ENCODE measurements at regions not wholly inside any gene's neighbourhood (a gene's known extent, or its start where the extent isn't known, plus 50 kb on each side); places are given as distances from the start of the nearest gene placed in this dataset.

- no peak for DNase-seq (ENCODE audit: low read depth)
Measured at GRCh38 chr5:5951953-5952352, 426.4 kb downstream of the MED10 start.

GRCh38 chr5:5950658-5951057 lies 427.7 kb downstream of the MED10 start:
- DNase-seq (ENCODE audit: low read depth), result no peak

- DNase-seq (ENCODE audit: low read depth), result no peak
Measured at GRCh38 chr5:5941486-5941885, 436.9 kb downstream of the MED10 start.

GRCh38 chr5:5939759-5940370 lies 438.5 kb downstream of the MED10 start:
- no peak for DNase-seq (ENCODE audit: low read depth)

GRCh38 chr5:5933651-5934050 lies 444.7 kb downstream of the MED10 start:
- no peak for DNase-seq (ENCODE audit: low read depth)

GRCh38 chr5:5932824-5933223 lies 445.5 kb downstream of the MED10 start:
- no peak for DNase-seq (ENCODE audit: low read depth)

GRCh38 chr5:5930561-5930960 lies 447.8 kb downstream of the MED10 start:
- DNase-seq (ENCODE audit: low read depth), result no peak

GRCh38 chr5:5929291-5930020 lies 448.9 kb downstream of the MED10 start:
- DNase-seq (ENCODE audit: low read depth), result no peak

GRCh38 chr5:5925191-5925590 lies 453.2 kb downstream of the MED10 start:
- no peak for DNase-seq (ENCODE audit: low read depth)

- no peak for DNase-seq (ENCODE audit: low read depth)
Measured at GRCh38 chr5:5919411-5919810, 458.9 kb downstream of the MED10 start.

GRCh38 chr5:5906778-5907177 lies 471.6 kb downstream of the MED10 start:
- DNase-seq (ENCODE audit: low read depth), result no peak

- no peak for DNase-seq (ENCODE audit: low read depth)
Measured at GRCh38 chr5:5905186-5905585, 473.2 kb downstream of the MED10 start.

- DNase-seq (ENCODE audit: low read depth), result no peak
Measured at GRCh38 chr5:5904113-5904512, 474.2 kb downstream of the MED10 start.

- no peak for DNase-seq (ENCODE audit: low read depth)
Measured at GRCh38 chr5:5902678-5903646, 475.4 kb downstream of the MED10 start.

- no peak for DNase-seq (ENCODE audit: low read depth)
Measured at GRCh38 chr5:5900350-5900749, 477.9 kb downstream of the ICE1 start.

- DNase-seq (ENCODE audit: low read depth), result no peak
Measured at GRCh38 chr5:5899716-5900115, 477.2 kb downstream of the ICE1 start.

GRCh38 chr5:5888284-5888683 lies 465.8 kb downstream of the ICE1 start:
- DNase-seq (ENCODE audit: low read depth), result no peak

- no peak for DNase-seq (ENCODE audit: low read depth)
Measured at GRCh38 chr5:5887833-5888232, 465.4 kb downstream of the ICE1 start.

GRCh38 chr5:5886812-5887486 lies 464.5 kb downstream of the ICE1 start:
- no peak for DNase-seq (ENCODE audit: low read depth)

- no peak for DNase-seq (ENCODE audit: low read depth)
Measured at GRCh38 chr5:5886353-5886752, 463.9 kb downstream of the ICE1 start.

GRCh38 chr5:5885782-5886181 lies 463.3 kb downstream of the ICE1 start:
- no peak for DNase-seq (ENCODE audit: low read depth)

- no peak for DNase-seq (ENCODE audit: low read depth)
Measured at GRCh38 chr5:5884593-5884992, 462.1 kb downstream of the ICE1 start.

All from fibroblast of gingiva (primary cell).